OCI-LY1 (cell line): ENCODE measurements at regions not wholly inside any gene's neighbourhood (a gene's known extent, or its start where the extent isn't known, plus 50 kb on each side); places are given as distances from the start of the nearest gene placed in this dataset.

Experiments
- H2AFZ ChIP-seq: fragments of 200-600 bp; sonication (generic), shearing (Covaris generic); 2 replicates; pipeline ENCODE4 v1.6.0; 2014; ENCODE audit warnings: antibody characterized with exemption, mild to moderate bottlenecking, low read length
- H3F3A ChIP-seq: fragments of 200-600 bp; sonication (generic), shearing (Covaris generic); 2 replicates; pipeline ENCODE4 v1.6.0; 2014; ENCODE audit warnings: mild to moderate bottlenecking, antibody characterized with exemption, low read length, moderate library complexity; ENCODE audit not compliant: insufficient read depth
- H3K27ac ChIP-seq: fragments of 200-600 bp; sonication (generic); 2 replicates; pipeline ENCODE4 v1.5.1; 2014; ENCODE audit warnings: low read length, mixed run types, mild to moderate bottlenecking, low read depth; ENCODE audit not compliant: poor library complexity, severe bottlenecking
- H3K27me3 ChIP-seq: fragments of 200-600 bp; sonication (generic); 2 replicates; pipeline ENCODE4 v1.6.0; 2014; ENCODE audit warnings: antibody characterized with exemption, mild to moderate bottlenecking, low read length, moderate library complexity; ENCODE audit not compliant: insufficient read depth
- H3K36me3 ChIP-seq: fragments of 200-600 bp; sonication (generic); 2 replicates; pipeline ENCODE4 v1.6.1; 2014; ENCODE audit warnings: mild to moderate bottlenecking, antibody characterized with exemption, low read length, moderate library complexity, mixed read lengths; ENCODE audit not compliant: insufficient read depth
- H3K4me1 ChIP-seq: fragments of 200-600 bp; sonication (generic); 2 replicates; pipeline ENCODE4 v1.5.1; 2014; ENCODE audit warnings: mild to moderate bottlenecking, low read length, moderate library complexity; ENCODE audit not compliant: insufficient read depth, severe bottlenecking
- H3K4me2 ChIP-seq: fragments of 200-600 bp; sonication (generic), shearing (Covaris generic); 2 replicates; pipeline ENCODE4 v1.6.1; 2014; ENCODE audit warnings: low read length
- H3K4me3 ChIP-seq: fragments of 200-600 bp; sonication (generic); 2 replicates; pipeline ENCODE4 v1.5.1; 2014; ENCODE audit warnings: low read length, low read depth, mild to moderate bottlenecking, mixed read lengths; ENCODE audit not compliant: poor library complexity, severe bottlenecking
- H3K79me2 ChIP-seq: fragments of 200-600 bp; shearing (Covaris generic); 2 replicates; pipeline ENCODE4 v1.6.1; 2016; ENCODE audit warnings: mixed run types, low read length, mixed read lengths; ENCODE audit not compliant: insufficient read depth
- H3K9ac ChIP-seq: fragments of 200-600 bp; sonication (generic), shearing (Covaris generic); 2 replicates; pipeline ENCODE4 v1.6.1; 2014; ENCODE audit warnings: mild to moderate bottlenecking, low read length, mixed read lengths
- H3K9me2 ChIP-seq: fragments of 200-600 bp; sonication (generic), shearing (Covaris generic); 2 replicates; pipeline ENCODE4 v1.6.1; 2014; ENCODE audit warnings: low read depth, mild to moderate bottlenecking, low read length, mixed read lengths
- H3K9me3 ChIP-seq: fragments of 200-600 bp; shearing (Covaris generic); 2 replicates; pipeline ENCODE4 v1.6.1; 2014; ENCODE audit warnings: low read length, mixed read lengths
- H4K20me1 ChIP-seq: fragments of 200-600 bp; sonication (generic), shearing (Covaris generic); 2 replicates; pipeline ENCODE4 v1.6.0; 2016; ENCODE audit warnings: mild to moderate bottlenecking, low read length; ENCODE audit not compliant: insufficient read depth
- EZH2 ChIP-seq: fragments of 200-600 bp; sonication (generic), shearing (Covaris generic); IDR thresholded peaks from 2 replicates; pipeline ENCODE4 v1.8.0; 2017; ENCODE audit warnings: borderline replicate concordance, mixed run types, mild to moderate bottlenecking, antibody characterized with exemption, low read length, moderate library complexity, mixed read lengths
- TF ChIP-seq, protein P1 (sequence below): fragments of 200-600 bp; sonication (generic), shearing (Covaris generic); IDR thresholded peaks from 2 replicates; pipeline ENCODE4 v1.5.1; 2017; ENCODE audit warnings: mild to moderate bottlenecking, antibody characterized with exemption, low read length, moderate library complexity, mixed read lengths

DNA sequence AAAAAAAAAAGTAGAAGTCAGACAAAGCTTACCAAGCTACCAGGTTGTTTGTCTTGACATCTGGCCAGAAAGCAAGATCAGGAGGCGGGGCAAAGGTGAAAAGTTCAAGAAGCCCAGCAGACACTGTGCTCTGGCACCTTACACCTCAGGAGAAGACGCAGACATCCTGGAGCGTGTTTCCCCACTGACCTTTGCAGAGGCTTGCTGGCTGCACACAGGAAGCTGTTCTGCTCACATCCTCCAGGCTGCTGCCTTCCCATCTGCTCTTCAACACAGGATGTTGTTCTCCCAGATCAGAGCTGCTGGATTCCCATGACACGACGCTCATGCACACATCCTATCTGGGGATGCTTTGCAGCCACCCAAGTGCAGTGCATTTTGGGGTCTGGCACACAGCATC is 174.4 kb upstream of the KIAA1217 start:
- no peak overlapping the region for H3K9ac ChIP-seq

DNA sequence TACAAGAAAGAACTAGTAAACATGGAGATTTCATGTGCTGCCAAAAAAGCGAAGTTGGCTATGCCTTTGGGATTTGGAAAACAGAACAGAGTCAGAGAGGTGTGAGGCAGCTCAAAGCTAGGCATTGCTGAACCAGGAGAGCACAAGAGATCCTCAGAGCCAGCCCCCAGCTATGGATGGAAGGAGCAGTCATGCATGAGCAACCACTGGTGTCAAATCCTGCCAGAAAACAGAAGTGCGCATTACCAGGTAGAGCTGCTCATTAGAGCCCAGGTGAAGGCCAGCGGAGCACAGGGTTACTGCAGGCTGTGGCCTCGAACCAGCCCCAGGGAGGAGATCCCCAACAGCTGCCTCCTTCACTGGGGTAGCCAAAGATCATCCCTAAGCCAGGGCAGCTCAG is 173.2 kb upstream of the KIAA1217 start:
- Histone ChIP-seq H3K27me3 (no peaks in the 10 kb centered on the region), H3K9me2 (no peaks in the 10 kb centered on the region), H2AFZ (no peak overlapping the region), H3K36me3 (no peaks in the 10 kb centered on the region), H4K20me1 (no peaks in the 10 kb centered on the region), H3K4me2 (no peak overlapping the region), H3K9me3 (no peaks in the 10 kb centered on the region), H3K4me1 (no peaks in the 10 kb centered on the region), H3K4me3 (no peak overlapping the region), H3K79me2 (no peaks in the 10 kb centered on the region), H3F3A (no peaks in the 10 kb centered on the region), H3K27ac (no peak overlapping the region), H3K9ac (no peak overlapping the region)
- no peak for TF ChIP-seq EZH2
- TF ChIP-seq, protein P1, sequence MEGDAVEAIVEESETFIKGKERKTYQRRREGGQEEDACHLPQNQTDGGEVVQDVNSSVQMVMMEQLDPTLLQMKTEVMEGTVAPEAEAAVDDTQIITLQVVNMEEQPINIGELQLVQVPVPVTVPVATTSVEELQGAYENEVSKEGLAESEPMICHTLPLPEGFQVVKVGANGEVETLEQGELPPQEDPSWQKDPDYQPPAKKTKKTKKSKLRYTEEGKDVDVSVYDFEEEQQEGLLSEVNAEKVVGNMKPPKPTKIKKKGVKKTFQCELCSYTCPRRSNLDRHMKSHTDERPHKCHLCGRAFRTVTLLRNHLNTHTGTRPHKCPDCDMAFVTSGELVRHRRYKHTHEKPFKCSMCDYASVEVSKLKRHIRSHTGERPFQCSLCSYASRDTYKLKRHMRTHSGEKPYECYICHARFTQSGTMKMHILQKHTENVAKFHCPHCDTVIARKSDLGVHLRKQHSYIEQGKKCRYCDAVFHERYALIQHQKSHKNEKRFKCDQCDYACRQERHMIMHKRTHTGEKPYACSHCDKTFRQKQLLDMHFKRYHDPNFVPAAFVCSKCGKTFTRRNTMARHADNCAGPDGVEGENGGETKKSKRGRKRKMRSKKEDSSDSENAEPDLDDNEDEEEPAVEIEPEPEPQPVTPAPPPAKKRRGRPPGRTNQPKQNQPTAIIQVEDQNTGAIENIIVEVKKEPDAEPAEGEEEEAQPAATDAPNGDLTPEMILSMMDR: no peak

More for the DNA sequence above, 174.4 kb upstream of the KIAA1217 start:
- Histone ChIP-seq H3K79me2 (no peaks in the 10 kb centered on the region), H3K9me3 (no peaks in the 10 kb centered on the region), H3K4me2 (no peak overlapping the region), H3K36me3 (no peaks in the 10 kb centered on the region), H3K4me1 (no peaks in the 10 kb centered on the region), H3K27ac (no peak overlapping the region), H3K4me3 (no peak overlapping the region), H3F3A (no peaks in the 10 kb centered on the region), H3K27me3 (no peaks in the 10 kb centered on the region), H3K9me2 (no peaks in the 10 kb centered on the region), H4K20me1 (no peaks in the 10 kb centered on the region), H2AFZ (no peak overlapping the region)
- TF ChIP-seq, protein P1: no peak
- TF ChIP-seq EZH2: no peak

DNA sequence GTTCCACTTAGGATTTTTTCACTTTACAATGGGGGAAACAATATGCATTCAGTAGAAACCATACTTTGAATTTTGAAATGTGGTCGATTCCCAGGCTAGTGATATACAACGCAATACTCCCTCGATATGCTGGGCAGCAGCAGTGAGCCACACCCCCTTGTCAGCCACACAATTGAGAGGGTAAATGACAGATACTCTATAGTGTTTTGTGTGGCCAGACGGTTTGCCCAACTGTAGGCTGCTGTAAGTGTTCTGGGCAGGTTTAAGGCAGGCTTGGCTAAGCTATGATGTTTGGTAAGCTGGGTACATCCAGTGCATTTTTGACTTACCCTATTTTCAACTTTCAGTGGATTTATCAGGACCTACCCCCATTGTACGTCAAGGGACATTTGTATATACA is 169.6 kb upstream of the KIAA1217 start:
- Histone ChIP-seq H2AFZ (no peak overlapping the region), H3K27ac (no peak overlapping the region), H3K79me2 (no peaks in the 10 kb centered on the region)

More for the DNA sequence above, 169.6 kb upstream of the KIAA1217 start:
- TF ChIP-seq, protein P1: no peak
- no peak for TF ChIP-seq EZH2
- no peak overlapping the region for H3K4me3 ChIP-seq
- H3K36me3 ChIP-seq: no peaks in the 10 kb centered on the region
- no peaks in the 10 kb centered on the region for H4K20me1 ChIP-seq
- H3K27me3 ChIP-seq: no peaks in the 10 kb centered on the region
- H3K9ac ChIP-seq: no peak overlapping the region
- no peaks in the 10 kb centered on the region for H3K4me1 ChIP-seq
- no peaks in the 10 kb centered on the region for H3F3A ChIP-seq
- H3K9me2 ChIP-seq: no peaks in the 10 kb centered on the region
- H3K9me3 ChIP-seq: no peaks in the 10 kb centered on the region
- no peak overlapping the region for H3K4me2 ChIP-seq
